GM18909 (cell line): ENCODE measurements at regions not wholly inside any gene's neighbourhood (a gene's known extent, or its start where the extent isn't known, plus 50 kb on each side); places are given as distances from the start of the nearest gene placed in this dataset.

Experiments
- ATAC-seq: cut with Tn5 transposase; IDR thresholded peaks from one replicate; pipeline ENCODE4 v1.9.1; 2021; ENCODE audit warnings: mild to moderate bottlenecking; ENCODE audit not compliant: unreplicated experiment, poor library complexity

DNA sequence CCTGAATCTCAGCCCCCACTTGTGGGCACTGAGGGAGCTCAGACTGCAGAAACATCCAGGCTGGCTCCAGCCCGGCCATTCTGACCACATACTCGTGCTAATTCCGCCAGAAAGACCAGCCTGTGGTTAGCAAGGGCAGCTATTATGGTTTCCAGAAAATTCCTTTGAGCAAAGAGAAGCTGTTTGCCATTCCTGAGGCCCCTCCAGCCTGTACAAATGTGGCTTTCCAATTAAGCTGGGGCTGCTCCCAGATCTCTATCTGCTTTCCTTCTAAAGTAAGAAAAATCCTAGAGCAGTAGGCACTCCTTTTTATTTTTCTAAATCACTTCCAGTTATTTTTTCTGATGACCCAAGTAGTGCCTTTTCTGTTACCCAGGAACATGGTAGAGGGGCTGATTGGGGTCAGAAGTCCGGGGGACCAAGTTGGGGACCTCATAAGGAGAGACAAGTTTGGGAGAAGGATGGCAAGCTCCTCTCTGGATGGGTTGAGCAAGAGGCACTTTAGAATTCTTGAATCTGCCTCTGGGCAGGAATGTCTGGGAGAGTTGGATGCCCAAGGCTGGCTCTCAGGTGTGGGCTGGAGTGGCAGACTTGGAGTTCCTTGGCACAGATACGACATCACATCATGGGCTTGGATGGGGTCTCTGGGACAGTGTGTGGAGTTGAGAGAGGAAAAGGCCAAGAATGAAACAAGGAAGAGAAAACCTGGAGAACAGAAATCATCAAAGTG, 83.3 kb upstream of the TNRC6C start:
- ATAC-seq, result no peak

DNA sequence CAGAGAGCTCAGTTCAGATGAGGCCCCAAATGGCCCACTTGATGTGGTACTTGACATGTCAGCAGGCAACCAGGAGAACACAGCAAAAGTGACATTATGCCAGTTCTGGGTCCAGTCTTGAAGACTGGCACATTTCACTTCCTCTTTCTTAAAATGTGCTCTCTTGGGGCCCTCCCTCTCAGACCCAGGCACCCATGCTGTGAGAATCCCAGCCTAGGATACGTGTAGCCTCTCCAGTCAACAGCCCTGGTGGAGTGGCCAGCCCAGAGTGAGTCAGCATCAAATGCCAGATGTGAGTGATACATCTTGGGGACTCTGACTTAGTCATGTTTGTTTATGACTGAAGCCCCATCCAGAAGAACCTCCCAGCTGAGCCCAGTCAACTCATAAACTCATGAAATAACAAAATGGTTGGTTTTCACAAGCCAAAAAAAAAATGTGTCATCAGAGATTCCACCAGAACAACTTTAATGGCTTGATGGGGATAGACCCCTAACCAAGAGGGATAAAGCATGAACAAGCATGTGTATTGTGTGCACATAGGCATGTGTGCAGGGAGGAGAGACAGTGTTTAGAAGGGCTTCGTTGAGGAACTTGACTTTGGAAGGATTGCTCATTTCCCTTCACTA, 82.5 kb upstream of the TNRC6C start:
- no peak for ATAC-seq

DNA sequence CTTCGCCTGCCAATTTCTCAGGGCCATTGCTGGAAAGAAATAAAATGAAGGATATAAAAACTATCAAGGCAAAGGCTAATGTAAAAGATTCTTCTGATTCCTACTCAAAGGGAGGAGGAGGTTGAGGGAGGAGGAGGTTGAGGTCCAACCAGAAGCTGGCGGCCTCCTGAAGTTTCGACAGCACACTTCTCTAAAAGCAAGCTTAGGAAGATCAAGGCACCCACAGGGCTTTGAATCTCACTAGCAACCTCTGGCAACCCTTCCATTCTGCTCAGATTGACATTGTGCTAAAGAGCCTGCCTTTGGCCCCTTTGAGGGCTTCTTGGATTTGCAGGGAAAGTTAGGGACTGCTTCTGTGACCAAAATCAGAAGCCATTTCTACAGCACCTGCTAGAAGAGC, 81.5 kb upstream of the TNRC6C start:
- ATAC-seq, result no peak

DNA sequence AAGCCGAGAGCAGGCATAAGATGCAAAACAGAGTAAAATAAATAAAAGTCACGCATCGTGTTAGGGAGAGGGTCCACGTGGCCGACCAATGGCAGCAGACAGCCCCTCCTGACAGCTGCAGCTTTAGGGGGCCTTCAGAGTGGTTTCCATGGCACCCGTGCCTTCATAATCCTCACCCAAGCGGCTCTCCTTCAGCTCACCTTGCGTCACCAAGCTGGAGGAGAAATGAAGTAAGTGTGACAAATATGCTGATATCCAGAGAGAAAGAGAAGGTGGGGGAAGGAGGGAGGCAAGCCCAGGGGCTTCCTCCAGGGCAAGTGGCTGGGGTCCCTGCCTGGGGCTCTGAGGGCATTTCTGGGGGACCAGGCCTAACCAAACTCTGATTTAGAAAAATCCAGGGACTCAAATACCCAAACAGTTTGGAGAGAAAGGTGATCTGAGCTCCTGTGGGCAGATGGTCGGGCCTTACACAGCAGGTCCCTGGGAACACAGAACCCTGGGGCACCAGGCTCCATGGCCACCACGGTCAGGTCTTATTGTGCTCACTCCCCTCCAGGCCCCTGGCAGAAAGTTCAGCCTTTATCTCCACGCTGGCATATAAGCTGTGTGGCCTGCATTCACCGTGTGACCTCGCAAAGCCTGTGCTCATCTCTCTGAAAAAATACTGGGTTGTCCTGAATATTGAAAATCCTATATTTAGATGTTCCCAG, 80.7 kb upstream of the TNRC6C start:
- no peak for ATAC-seq

- no peak for ATAC-seq
Observed at GRCh38 chr17:77879226-77879895, 79.1 kb upstream of the TNRC6C start.

DNA sequence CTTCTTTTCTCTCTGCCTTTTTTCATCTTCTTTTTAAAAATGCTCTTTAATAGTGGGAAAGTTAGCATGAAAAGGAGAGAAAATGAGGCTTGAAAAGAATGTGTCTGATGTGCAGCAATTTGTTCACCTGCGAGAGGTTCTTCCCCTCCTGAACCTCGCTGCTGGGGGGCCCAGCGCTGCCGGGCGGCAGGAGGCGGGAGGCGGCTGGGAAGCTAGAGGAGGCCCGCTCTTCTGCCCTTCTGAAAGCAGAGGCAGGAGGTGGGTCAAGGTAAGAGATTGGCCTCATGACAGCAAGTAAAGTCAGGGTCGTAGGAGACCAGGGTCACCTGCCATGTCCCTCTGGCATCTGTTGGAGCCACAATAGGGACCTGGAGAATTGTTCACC, 78.6 kb upstream of the TNRC6C start:
- no peak for ATAC-seq

GRCh38 chr17:77880711-77881450, 77.6 kb upstream of the TNRC6C start:
- ATAC-seq, result peak; percentile 21

DNA sequence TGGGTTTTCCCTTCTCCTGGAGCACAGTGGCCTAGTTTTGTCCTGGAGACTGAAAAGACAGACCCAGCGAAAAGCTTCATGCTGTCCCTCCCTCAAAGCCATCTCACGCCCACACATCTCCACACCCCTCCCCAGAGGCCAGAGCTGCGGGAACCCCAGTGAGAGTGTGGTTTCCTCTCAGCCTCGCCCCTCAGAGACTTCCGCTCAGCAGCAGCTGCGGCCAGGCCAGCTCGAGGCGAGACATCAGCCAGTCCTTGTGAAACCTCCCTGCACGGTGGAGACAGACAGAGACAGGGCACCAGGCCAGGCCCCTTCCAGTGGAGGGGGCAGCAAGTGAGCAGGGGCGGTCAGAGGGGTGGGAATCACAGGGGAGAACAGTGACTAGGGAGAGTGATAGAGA, 77.0 kb upstream of the TNRC6C start:
- ATAC-seq, result peak; percentile 87

DNA sequence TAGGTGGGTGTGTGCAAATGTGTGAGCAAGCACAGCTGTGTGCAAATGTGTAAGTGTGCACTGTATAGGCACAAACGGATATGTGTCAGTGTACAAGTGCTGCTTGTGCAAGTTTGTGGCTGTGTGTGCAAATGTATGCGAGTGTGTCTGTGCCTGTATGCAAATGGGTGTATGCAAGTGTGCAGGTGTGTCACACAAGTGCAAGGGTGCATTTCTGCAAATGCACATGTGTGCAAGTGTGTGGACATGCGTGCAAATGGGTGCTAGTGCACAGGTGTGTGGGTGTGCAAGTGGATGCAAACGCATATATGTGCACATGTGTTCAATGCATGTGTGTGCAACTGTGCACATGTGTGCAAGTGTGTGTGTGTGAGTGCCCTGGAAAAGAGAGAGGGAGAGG, 76.5 kb upstream of the TNRC6C start:
- peak; percentile 2 for ATAC-seq

GRCh38 chr17:77882481-77883212, 75.9 kb upstream of the TNRC6C start:
- peak; percentile 44 for ATAC-seq

GRCh38 chr17:77883213-77883650, 75.3 kb upstream of the TNRC6C start:
- ATAC-seq, result no peak

DNA sequence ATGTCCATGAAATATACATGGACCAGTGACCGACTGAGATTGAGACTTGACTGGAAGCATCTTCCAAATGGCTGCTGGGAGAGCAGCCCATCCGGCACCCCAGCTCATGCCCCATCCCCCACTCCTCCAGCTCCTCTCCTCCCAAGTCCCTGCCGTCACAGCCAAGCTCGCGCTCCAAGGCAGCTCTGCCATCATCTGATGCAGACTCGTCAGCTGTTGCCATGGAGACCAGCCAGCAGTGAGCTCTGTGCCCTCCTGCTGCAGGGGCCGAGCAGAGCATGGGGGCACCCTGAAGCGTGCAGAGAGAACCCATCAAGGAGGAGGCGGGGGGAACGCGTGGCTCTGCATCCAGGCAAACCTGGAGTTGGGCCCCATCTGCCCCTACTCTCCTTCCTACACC, 74.5 kb upstream of the TNRC6C start:
- no peak for ATAC-seq

DNA sequence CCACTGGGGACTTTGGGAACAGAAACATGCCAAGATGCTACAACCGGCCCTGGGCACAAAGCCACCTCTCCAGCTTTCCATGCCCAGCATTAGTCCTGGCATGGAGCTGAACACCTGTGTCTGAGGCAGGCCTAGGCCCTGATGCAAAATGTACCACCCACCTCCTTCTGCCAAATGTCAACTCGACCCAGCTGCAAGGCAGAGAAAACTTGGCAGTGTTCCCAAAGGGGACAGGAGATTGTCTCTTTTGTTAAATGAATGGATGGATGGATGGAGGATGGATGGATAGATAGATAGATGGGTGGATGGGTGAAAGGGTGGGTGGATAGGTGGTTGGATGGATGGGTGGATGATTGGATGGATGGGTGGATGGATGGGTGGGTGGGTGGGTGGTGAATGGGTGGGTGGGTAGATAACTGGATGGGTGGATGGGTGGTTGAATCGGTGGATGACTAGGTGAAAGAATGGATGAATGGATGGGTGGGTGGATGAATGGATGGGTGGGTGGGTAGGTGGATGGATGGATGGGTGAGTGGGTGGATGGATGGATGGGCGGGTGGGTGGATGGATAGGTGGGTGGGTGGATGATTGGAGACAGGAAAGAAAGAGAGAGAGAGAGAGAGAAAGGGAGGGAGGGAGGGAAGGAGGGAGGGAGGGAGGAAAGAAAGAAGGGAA, 73.4 kb upstream of the TNRC6C start:
- no peak for ATAC-seq

- ATAC-seq, result no peak
Observed at GRCh38 chr17:77885678-77886386, 72.7 kb upstream of the TNRC6C start.

DNA sequence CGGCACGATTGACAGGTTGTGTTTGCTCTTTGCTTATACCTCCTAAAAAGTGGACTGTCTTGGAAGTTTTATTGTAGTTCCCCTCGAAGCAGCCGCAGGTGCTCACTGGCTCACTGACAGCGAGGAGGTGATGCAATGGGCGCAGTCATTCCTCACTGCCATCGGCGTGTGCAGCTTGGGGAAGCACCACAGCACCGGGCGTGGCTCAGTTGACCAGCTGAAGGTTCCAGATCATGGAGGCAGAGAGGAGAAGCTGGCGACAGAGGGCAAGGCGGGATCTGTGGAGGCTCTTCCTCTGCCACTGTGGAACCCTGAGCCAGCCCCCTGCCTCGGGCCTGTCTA, 72.1 kb upstream of the TNRC6C start:
- no peak for ATAC-seq

GRCh38 chr17:77887110-77887463, 71.4 kb upstream of the TNRC6C start:
- ATAC-seq, result no peak

DNA sequence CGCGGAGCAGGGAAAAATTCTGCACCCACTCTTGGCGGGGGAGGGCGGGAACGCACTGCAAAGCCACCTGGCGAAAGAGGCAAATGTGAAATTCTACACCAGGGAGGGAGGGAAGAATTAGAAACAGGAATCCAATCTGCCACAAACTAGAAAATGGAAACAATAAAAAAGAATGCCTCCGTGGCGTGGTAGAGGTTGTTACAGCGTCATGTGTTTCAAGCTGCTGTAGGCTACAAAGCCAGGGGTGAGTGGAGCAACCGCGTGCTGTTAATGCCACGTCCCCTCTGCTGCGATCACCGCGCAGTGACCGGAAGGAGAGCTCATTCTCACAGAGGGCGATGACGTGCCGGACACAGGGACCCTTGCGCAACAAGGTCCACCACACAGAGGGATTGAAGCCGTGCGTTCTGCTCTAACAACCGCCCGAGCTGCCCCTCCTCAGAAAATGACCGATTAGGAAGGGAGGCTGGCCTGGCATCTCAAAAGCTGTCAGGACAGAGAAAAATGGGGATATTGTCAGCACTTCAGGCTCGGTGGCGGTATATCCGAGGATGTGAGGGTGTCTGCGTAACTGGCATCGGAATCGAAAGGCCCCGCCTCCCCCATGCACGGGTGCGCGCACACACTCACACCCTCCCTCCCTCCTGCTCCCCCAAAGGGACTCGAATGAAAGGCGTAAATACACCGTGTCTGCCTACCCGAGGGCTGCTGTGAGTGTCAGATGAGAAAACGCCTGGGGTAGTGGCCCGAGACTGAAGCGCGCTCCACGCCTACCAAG, 70.8 kb upstream of the TNRC6C start:
- ATAC-seq, result no peak
